ENCODE measurements at regions not wholly inside any gene's neighbourhood (a gene's known extent, or its start where the extent isn't known, plus 50 kb on each side); places are given as distances from the start of the nearest gene placed in this dataset.
"Not testable (repeated sequence)": the region's sequence is repeated elsewhere in the genome, so short reads cannot be mapped to it uniquely, and the experiment has no call there.

DNA sequence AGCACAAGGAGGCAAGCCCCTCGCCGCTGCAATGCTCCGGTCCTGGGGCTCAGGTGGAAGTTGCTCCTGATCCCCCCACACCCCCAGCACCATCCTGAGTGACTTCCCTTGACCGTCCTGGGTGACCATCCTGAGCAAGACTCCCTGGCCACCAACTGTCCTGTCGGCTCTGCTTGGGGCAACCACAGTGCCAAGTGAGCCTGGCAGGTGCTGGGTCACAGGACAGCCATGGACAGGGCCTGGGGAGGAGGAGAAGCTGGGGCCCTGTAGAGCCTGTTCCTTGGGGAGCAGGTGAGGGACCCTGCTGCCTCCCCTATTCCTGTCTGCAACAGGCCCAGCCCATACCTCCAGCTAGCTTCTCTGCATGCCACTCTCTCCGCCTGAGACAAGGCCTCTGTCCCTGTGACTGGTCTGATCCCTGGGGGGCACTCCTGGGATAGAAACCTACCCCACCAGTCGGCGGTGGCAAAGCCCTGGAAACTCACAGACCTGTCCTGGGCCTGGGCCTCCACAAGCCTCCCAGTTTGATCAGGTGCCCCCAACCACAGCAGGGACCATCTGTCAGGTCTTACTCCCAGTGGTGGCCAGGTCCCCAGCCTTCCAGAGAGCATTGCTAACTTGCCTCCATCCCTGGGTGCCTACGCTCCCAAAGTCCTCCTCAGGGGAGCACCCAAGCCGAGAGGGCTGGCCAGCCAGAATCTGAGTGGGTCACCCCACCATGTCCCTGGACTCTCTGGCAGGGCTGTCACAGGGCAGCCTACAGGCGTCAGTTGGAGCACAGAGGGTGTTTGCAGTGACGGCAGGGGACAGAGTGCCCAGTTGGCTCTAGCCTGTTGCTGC, 68.7 kb upstream of the WNT7B start:
- H3K36me3 ChIP-seq = no peaks in the 10 kb centered on the region
- no peaks in the 10 kb centered on the region for H3K9me3 ChIP-seq
- WGBS = 34% methylated on average over 10 of the region's 12 CpGs
- DNase-seq (ENCODE audit: low spot score in 2 of 2) = peak; percentile 69 to 82
- TF ChIP-seq, protein P1, sequence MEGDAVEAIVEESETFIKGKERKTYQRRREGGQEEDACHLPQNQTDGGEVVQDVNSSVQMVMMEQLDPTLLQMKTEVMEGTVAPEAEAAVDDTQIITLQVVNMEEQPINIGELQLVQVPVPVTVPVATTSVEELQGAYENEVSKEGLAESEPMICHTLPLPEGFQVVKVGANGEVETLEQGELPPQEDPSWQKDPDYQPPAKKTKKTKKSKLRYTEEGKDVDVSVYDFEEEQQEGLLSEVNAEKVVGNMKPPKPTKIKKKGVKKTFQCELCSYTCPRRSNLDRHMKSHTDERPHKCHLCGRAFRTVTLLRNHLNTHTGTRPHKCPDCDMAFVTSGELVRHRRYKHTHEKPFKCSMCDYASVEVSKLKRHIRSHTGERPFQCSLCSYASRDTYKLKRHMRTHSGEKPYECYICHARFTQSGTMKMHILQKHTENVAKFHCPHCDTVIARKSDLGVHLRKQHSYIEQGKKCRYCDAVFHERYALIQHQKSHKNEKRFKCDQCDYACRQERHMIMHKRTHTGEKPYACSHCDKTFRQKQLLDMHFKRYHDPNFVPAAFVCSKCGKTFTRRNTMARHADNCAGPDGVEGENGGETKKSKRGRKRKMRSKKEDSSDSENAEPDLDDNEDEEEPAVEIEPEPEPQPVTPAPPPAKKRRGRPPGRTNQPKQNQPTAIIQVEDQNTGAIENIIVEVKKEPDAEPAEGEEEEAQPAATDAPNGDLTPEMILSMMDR (IDR thresholded peaks at IDR 0.05) = no peak
- H3K27ac ChIP-seq = peak overlapping the region; percentile 98
- no peaks in the 10 kb centered on the region for H3K27me3 ChIP-seq
- peaks cover 91% of the 10 kb centered on the region for H3K4me1 ChIP-seq
- H3K4me3 ChIP-seq = peak overlapping the region; percentile 69

DNA sequence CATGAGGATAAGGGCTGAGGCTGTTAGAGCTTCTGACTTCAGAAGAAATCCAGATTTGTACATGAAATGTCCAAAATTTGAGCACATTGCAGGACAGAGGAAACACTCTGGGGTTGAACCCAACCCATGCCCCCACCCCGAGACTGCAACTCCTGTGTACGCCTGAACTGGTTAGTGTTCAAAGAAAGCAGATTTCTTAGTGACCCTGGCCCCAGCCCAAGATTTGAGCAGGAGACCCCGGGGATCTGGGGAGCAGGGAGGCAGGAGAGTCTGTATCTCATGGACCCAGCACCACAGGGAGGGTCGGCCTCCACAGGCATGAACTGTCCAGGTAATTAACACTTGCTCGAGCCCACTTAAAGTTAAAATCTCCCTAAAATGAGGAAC, 69.3 kb upstream of the WNT7B start:
- peak; percentile 67 to 79 for DNase-seq (ENCODE audit: low spot score in 2 of 2)
- no peak for TF ChIP-seq POLR2A (IDR thresholded peaks at IDR 0.05)
- TF ChIP-seq EP300 (IDR thresholded peaks at IDR 0.05) = no peak
- no peak for TF ChIP-seq POLR2AphosphoS5 (IDR thresholded peaks at IDR 0.05)
- TF ChIP-seq, protein P1 (IDR thresholded peaks at IDR 0.05) = no peak
- H3K4me3 ChIP-seq = peak overlapping the region; percentile 69
- peak overlapping the region; percentile 98 for H3K27ac ChIP-seq
- no peaks in the 10 kb centered on the region for H3K27me3 ChIP-seq
- 7% methylated on average over 3 of the region's 5 CpGs for WGBS
- no peaks in the 10 kb centered on the region for H3K36me3 ChIP-seq
- H3K4me1 ChIP-seq = peaks cover 91% of the 10 kb centered on the region
- H3K9me3 ChIP-seq = no peaks in the 10 kb centered on the region

DNA sequence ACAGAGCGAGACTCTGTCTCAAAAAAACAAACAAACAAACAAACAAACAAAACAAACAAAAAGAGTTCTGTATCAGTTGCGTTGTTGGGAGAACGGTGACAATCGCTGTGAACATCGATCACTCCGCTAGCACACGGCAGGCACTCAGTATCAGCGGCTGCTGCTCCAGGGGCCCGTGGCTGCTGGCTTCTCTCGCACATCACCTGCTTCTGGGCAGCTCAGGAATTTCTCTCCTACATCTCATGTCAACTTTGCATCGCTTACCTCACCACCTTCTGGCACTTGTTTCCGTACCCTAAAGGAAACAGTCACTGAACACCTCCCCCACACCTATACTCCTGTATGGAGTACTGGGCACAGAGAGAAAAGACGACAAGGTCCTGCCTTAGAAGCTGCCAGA, 70.3 kb upstream of the WNT7B start:
- TF ChIP-seq POLR2A (IDR thresholded peaks at IDR 0.05) (no peak), EP300 (IDR thresholded peaks at IDR 0.05) (no peak), POLR2AphosphoS5 (IDR thresholded peaks at IDR 0.05) (no peak)
- TF ChIP-seq, protein P1 (IDR thresholded peaks at IDR 0.05) = no peak
- WGBS = 47% methylated on average over 12 of the region's 13 CpGs
- H3K4me3 ChIP-seq = peak overlapping the region; percentile 69
- no peaks in the 10 kb centered on the region for H3K9me3 ChIP-seq
- H3K36me3 ChIP-seq = no peaks in the 10 kb centered on the region
- H3K27me3 ChIP-seq = no peaks in the 10 kb centered on the region
- H3K27ac ChIP-seq = peak overlapping the region; percentile 98
- DNase-seq (ENCODE audit: low spot score in 2 of 2) = peak; percentile 48 to 64
- H3K4me1 ChIP-seq = peaks cover 91% of the 10 kb centered on the region

DNA sequence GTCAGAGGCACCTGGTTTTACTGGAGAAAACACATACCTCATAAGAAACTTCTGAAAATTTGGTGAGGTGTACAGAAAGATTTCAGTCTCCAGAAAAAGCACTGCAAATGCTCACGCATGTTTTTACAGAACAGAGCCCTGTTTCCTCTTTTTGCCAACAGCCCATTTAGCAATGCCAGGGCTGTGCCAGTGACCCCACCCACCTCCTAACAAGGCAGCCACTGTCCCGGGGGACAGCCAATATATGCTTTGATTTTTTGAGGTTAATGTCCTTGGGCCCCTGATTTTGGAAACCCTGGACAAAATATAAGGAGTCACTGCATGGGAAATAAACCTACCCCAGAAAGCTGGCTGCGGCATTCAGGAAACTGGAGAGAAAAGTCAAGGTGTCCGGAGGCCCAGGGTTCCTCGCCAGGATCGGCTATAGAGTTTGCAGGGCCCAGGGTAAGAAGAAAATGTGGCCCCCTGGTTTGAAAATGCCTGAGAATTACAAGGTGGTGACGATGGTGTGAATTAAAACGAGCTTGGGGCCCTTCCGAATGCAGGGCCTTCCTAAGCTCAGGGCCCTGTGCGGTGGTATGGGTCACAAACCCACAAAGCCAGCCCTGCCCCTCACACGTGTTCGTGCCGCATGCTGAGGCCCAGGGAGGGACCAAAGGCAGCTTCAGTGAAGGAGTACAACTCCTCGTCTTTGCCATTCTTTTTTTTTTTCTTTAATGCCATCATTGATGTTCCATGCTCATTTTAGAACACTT, 71.1 kb upstream of the WNT7B start:
- DNase-seq (ENCODE audit: low spot score in 2 of 2) = peak; percentile 71 to 79
- Histone ChIP-seq H3K4me1 (peaks cover 92% of the 10 kb centered on the region), H3K27ac (peak overlapping the region; percentile 98), H3K36me3 (no peaks in the 10 kb centered on the region), H3K27me3 (no peaks in the 10 kb centered on the region), H3K4me3 (peak overlapping the region; percentile 69), H3K9me3 (no peaks in the 10 kb centered on the region)
- TF ChIP-seq POLR2AphosphoS5 (IDR thresholded peaks at IDR 0.05) (no peak), POLR2A (IDR thresholded peaks at IDR 0.05) (no peak), EP300 (IDR thresholded peaks at IDR 0.05) (no peak)
- TF ChIP-seq, protein P1 (IDR thresholded peaks at IDR 0.05) = no peak
- WGBS = 21% methylated on average over 14 of the region's 14 CpGs

DNA sequence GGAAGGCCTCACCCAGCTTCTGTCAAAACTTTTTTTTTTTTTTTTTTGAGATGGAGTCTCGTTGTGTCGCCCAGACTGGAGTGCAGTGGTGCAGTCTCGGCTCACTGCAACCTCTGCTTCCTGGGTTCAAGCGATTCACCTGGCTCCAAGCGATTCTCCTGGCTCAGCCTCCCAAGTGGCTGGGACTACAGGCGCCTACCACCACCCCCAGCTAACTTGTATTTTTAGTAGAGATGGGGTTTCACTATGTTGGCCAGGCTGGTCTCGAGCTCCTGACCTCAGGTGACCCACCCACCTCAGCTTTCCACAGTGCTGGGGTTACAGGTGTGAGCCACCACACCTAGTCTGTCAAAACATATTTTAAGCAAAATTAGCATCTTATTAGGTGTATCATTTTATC, 71.7 kb upstream of the WNT7B start:
- DNase-seq (ENCODE audit: low spot score in 2 of 2) = peak; percentile 35 to 39
- Histone ChIP-seq H3K4me1 (peaks cover 91% of the 10 kb centered on the region), H3K27ac (peak overlapping the region; percentile 98)
- H3K27me3 ChIP-seq, H3K36me3 ChIP-seq, H3K4me3 ChIP-seq, H3K9me3 ChIP-seq: not testable (repeated sequence)
- WGBS = 55% methylated on average over 7 of the region's 7 CpGs
